Heart left ventricle (tissue), 16 donors: ENCODE measurements at regions not wholly inside any gene's neighbourhood (a gene's known extent, or its start where the extent isn't known, plus 50 kb on each side); places are given as distances from the start of the nearest gene placed in this dataset.

Source experiments
- ATAC-seq, 4 donors: fragments of 200-7000 bp; cut with Tn5 transposase; one replicate each; pipeline ENCODE4 v1.9.1; 2020 to 2022; ENCODE audit warnings: moderate library complexity in 4 of 4, mild to moderate bottlenecking in 3 of 4, moderate number of reproducible peaks in 1 of 4
- DNase-seq, 5 donors: peaks; one replicate each; pipeline ENCODE4 v3.0.0-alpha.2; 2020
- H3K27ac ChIP-seq, 12 donors: fragments of 200-600 bp; sonication (generic) in 4 of 12; one replicate each; pipeline versions ENCODE4 v1.5.0 to v1.8.0; 2016 to 2022; ENCODE audit warnings: mild to moderate bottlenecking in 2 of 12
- H3K27me3 ChIP-seq, 9 donors: fragments of 200-600 bp; sonication (generic) in 2 of 9; one replicate each; pipeline versions ENCODE4 v1.5.1 to v1.8.0; 2016 to 2022; ENCODE audit warnings: mild to moderate bottlenecking in 3 of 9
- H3K36me3 ChIP-seq, 9 donors: fragments of 200-600 bp; sonication (generic) in 2 of 9; one replicate each; pipeline versions ENCODE4 v1.5.0 to v1.8.0; 2018 to 2022; ENCODE audit warnings: mild to moderate bottlenecking in 2 of 9
- H3K4me1 ChIP-seq, 12 donors: fragments of 200-600 bp; sonication (generic) in 4 of 12; one replicate each; pipeline versions ENCODE4 v1.5.0 to v1.8.0; 2016 to 2022; ENCODE audit warnings: mild to moderate bottlenecking in 3 of 12
- H3K4me3 ChIP-seq, 12 donors: fragments of 200-600 bp; sonication (generic) in 4 of 12; one replicate each; pipeline versions ENCODE4 v1.5.0 to v1.8.0; 2017 to 2022; ENCODE audit warnings: mild to moderate bottlenecking in 9 of 12, moderate library complexity in 4 of 12
- H3K9me3 ChIP-seq, 12 donors: fragments of 200-600 bp; sonication (generic) in 4 of 12; one replicate each; pipeline versions ENCODE4 v1.5.0 to v1.8.0; 2016 to 2022; ENCODE audit warnings: mild to moderate bottlenecking in 1 of 12
- POLR2A ChIP-seq, 2 donors: fragments of 450-650 bp; IDR thresholded peaks; one replicate each; pipeline ENCODE4 v1.6.1; 2017; ENCODE audit warnings: antibody characterized with exemption in 2 of 2, mild to moderate bottlenecking in 2 of 2, moderate library complexity in 2 of 2
- WGBS, 4 donors: extraction: QIAGEN DNeasy Blood & Tissue Kit in 2 of 4; methylation state at CpG; one replicate each; pipeline versions ENCODE4 v1.1.5 to v1.1.7; 2013 to 2018; 5-methylcytosine and 5-hydroxymethylcytosine counted together
- intact Hi-C, 10 donors: fragments of 100-400 bp; cut with DNase I; formaldehyde crosslinking; loops; one replicate each; pipeline versions ENCODE4 v1.11.1 to v1.14.2; 2022
- TF ChIP-seq, protein P1 (sequence below), 12 donors: fragments of 200-600 bp; sonication (generic) in 4 of 12; IDR thresholded peaks; one replicate each; pipeline versions ENCODE4 v1.5.0 to v1.8.0; 2018 to 2022; ENCODE audit warnings: antibody characterized with exemption in 12 of 12, mild to moderate bottlenecking in 5 of 12
- donor health status: ischemic (EF 13 %, LVEDD 7.1; RV severe dilation, severe dysfunction).
- donor health status: healthy with polysubstance abuse.
- donor health status: DM: no; HTN: yes; CAD: no.
- donor health status: DM: no; HTN: no; CAD: no.
- donor health status: ischemic (EF 25% LVEDD 6.9; RV normal size, moderate dysfunction).
- donor health status: ischemic (EF 25% LVEDD 5.7; RV mildly dilated, moderate dysfunction).
- donor health status: healthy.
- donor health status: DM: yes; HTN: yes; CAD: no.
- donor health status: ischemic (EF 35%, LVEDD 5.7; RV mildly dilated, moderate dysfunction).
- donor health status: nonischemic (EF 11% LVEDD 7.7; RV severe dilation, severe dysfunction).
- donor health status: DM: yes; HTN: yes; CAD: no.
- donor health status: PGD.
- donor health status: ischemic (EF 29% LVEDD 5.4; RV normal size, mild dysfunction).
- donor health status: nonischemic (EF 23%, LVEDD 6.1; RV moderate dilation, normal function).

DNA sequence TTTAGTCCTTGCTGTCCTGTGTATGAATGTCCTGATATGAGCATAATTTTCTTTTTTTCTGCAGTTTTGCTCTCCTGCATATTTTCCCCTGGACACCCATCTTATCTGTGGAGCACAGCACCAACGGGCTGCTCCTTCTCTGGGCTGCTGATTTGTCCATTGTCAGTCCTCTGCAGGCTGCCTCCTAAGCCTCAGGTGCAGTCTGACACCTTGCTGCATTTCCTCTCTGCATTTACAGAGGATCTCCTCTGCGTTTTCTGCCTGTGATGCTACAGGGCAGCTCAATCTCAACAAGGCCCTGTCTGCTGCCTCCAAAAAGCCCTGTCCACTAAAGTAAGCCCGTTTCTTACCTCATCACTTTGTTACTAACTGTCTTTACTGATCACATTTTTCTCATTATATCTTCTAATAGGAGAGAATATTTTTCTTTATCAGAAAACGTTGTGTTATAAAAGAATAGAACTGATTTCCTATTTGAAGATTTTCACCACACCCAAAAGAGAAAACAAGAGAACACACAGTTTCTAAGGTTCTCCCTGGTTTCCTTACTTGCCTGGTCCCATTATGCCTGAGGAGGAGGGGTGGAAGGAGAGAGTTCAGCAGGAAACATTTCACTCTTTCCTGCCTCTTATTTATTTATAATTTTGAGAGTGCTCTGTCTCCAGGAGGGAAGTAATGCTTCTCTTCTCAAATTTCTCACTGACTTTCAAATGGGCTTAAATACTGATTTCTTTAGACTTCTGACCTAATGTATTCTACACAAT is 65.6 kb upstream of the TDRD3 start:
- no peak for TF ChIP-seq POLR2A (IDR thresholded peaks at IDR 0.05)
- TF ChIP-seq, protein P1, sequence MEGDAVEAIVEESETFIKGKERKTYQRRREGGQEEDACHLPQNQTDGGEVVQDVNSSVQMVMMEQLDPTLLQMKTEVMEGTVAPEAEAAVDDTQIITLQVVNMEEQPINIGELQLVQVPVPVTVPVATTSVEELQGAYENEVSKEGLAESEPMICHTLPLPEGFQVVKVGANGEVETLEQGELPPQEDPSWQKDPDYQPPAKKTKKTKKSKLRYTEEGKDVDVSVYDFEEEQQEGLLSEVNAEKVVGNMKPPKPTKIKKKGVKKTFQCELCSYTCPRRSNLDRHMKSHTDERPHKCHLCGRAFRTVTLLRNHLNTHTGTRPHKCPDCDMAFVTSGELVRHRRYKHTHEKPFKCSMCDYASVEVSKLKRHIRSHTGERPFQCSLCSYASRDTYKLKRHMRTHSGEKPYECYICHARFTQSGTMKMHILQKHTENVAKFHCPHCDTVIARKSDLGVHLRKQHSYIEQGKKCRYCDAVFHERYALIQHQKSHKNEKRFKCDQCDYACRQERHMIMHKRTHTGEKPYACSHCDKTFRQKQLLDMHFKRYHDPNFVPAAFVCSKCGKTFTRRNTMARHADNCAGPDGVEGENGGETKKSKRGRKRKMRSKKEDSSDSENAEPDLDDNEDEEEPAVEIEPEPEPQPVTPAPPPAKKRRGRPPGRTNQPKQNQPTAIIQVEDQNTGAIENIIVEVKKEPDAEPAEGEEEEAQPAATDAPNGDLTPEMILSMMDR (IDR thresholded peaks at IDR 0.05), result no peak
- DNase-seq (no peak), ATAC-seq (no peak)
- Histone ChIP-seq H3K27ac (no peak overlapping the region), H3K4me1 (peaks cover 0 to 8% (median 0%) of the 10 kb centered on the region in 12 donors), H3K4me3 (no peak overlapping the region), H3K36me3 (no peaks in the 10 kb centered on the region), H3K9me3 (peaks cover 0 to 10% (median 0%) of the 10 kb centered on the region in 12 donors), H3K27me3 (no peaks in the 10 kb centered on the region)
- 54 to 60% (median 57%) methylated on average over 4 of the region's 4 CpGs for WGBS, 4 donors
- intact Hi-C loops, result loop anchor here in 3 of 10 donors (10.0 kb wide), 3 partner anchors 93 to 647 kb away; no protein-coding TSS in a partner anchor

DNA sequence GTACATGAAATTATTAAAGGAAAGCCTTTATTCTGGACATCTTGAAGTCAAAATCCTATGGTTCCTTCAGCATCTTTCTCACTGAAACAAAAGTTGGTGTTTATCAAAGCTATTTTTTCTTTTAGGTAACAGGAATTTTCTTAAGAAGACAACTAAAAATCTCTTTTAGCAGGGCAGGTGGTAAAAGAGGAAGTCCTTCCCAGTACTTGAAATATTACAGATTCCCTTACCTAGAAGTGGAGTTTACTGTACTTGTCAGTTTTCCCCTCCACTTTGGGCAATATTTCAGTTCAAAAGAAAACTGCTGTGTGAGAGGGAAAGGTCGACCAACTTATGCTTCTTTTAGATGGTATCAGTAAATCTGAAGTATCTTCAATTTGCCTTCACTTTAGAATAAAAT is 64.3 kb upstream of the TDRD3 start:
- Histone ChIP-seq H3K4me1 (peaks cover 0 to 6% (median 0%) of the 10 kb centered on the region in 12 donors), H3K9me3 (peaks cover 0 to 10% (median 0%) of the 10 kb centered on the region in 12 donors), H3K27ac (no peak overlapping the region), H3K36me3 (no peaks in the 10 kb centered on the region), H3K27me3 (no peaks in the 10 kb centered on the region), H3K4me3 (no peak overlapping the region)
- ATAC-seq, result no peak
- DNase-seq, result no peak
- WGBS, 4 donors, result 58 to 81% (median 68%) methylated on average over 1 of the region's 1 CpG
- TF ChIP-seq POLR2A (IDR thresholded peaks at IDR 0.05), result no peak
- TF ChIP-seq, protein P1 (IDR thresholded peaks at IDR 0.05), result no peak
- intact Hi-C loops, result loop anchor here in 3 of 10 donors (10.0 kb wide), 3 partner anchors 92 to 648 kb away; no protein-coding TSS in a partner anchor

DNA sequence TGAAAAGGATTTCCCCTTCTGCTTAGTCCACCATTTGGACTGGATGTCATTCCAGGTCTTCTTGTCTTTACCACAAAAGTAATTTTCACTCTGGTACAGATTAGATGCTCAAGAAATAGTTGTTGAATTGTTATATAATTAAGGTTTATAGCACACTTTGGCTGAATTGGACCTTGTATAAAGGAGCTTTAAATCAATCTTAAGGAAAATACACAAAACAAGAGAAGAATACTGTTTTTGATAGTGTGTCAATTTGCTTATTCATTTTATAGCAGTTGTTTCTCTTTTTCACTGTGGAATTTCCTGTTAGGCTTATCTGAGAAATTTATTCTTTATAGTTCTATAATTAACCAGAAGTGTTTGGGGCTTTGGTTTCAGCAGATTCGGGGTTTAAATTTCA is 62.7 kb upstream of the TDRD3 start:
- H3K9me3 ChIP-seq, result peaks cover 0 to 10% (median 0%) of the 10 kb centered on the region in 12 donors
- WGBS, 4 donors, result 51 to 73% (median 60%) methylated on average over 1 of the region's 1 CpG
- no peak overlapping the region for H3K27ac ChIP-seq
- no peak for ATAC-seq
- TF ChIP-seq POLR2A (IDR thresholded peaks at IDR 0.05), result no peak
- TF ChIP-seq, protein P1 (IDR thresholded peaks at IDR 0.05), result no peak
- intact Hi-C loops, result loop anchor here in 3 of 10 donors (10.0 kb wide), 3 partner anchors 90 to 650 kb away; no protein-coding TSS in a partner anchor
- H3K4me3 ChIP-seq, result no peak overlapping the region
- H3K4me1 ChIP-seq, result no peaks in the 10 kb centered on the region
- no peak for DNase-seq
- H3K36me3 ChIP-seq, result no peaks in the 10 kb centered on the region
- no peaks in the 10 kb centered on the region for H3K27me3 ChIP-seq

DNA sequence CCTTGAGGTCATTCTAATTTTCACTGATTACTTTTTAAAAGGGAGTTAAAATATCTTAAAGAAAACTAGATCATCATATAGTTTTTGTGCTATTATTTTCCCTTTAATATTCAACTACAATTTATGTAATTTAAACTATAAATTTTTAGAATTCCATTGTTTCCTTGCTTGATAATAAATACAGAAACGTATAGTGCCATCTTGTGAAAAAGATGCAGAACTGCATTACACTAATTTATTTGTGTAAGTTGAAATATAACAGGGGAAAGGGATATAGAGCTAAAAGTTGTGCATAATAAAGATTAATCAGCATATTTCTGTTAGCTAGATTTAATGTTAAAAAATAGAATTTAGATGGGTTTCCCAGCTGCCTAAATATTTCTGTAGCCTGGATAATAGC is 61.5 kb upstream of the TDRD3 start:
- peaks cover 0 to 10% (median 0%) of the 10 kb centered on the region in 12 donors for H3K9me3 ChIP-seq
- H3K4me1 ChIP-seq, result no peaks in the 10 kb centered on the region
- H3K36me3 ChIP-seq, result no peaks in the 10 kb centered on the region
- intact Hi-C loops, result loop anchor here in 4 of 10 donors (5.0 to 10.0 kb wide), 4 partner anchors 89 to 653 kb away; no protein-coding TSS in a partner anchor
- ATAC-seq, result no peak
- no peak overlapping the region for H3K27ac ChIP-seq
- TF ChIP-seq, protein P1 (IDR thresholded peaks at IDR 0.05), result peak; percentile 30 to 75 (median 55)
- no peak for TF ChIP-seq POLR2A (IDR thresholded peaks at IDR 0.05)
- no peak overlapping the region for H3K4me3 ChIP-seq
- 0 to 3% (median 1%) methylated on average over 1 of the region's 1 CpG for WGBS, 4 donors
- H3K27me3 ChIP-seq, result peaks cover 0 to 8% (median 0%) of the 10 kb centered on the region in 9 donors
- DNase-seq, result no peak
